Fibroblast of lung (primary cell): ENCODE measurements at regions not wholly inside any gene's neighbourhood (a gene's known extent, or its start where the extent isn't known, plus 50 kb on each side); places are given as distances from the start of the nearest gene placed in this dataset.

Source experiments
- DNase-seq, 2 donors: peaks; one replicate each; pipeline versions ENCODE4 v3.0.0 to v3.0.0-alpha.2; 2010; ENCODE audit warnings: low read depth in 2 of 2
- H2AFZ ChIP-seq: 2 replicates; pipeline ENCODE4 v1.5.1; 2012; ENCODE audit warnings: low read length, control low read depth, inconsistent platforms
- H3K27ac ChIP-seq: 2 replicates; pipeline ENCODE4 v1.5.1; 2011; ENCODE audit warnings: low read length, control low read depth; ENCODE audit not compliant: insufficient read depth
- H3K27me3 ChIP-seq: 2 replicates; pipeline ENCODE4 v1.5.1; 2011; ENCODE audit warnings: mild to moderate bottlenecking, low read length; ENCODE audit not compliant: control insufficient read depth, insufficient read depth
- H3K36me3 ChIP-seq: 2 replicates; pipeline ENCODE4 v1.5.1; 2011; ENCODE audit warnings: low read length; ENCODE audit not compliant: control insufficient read depth, insufficient read depth
- H3K4me1 ChIP-seq: 2 replicates; pipeline ENCODE4 v1.5.1; 2011; ENCODE audit warnings: low read length; ENCODE audit not compliant: control insufficient read depth, insufficient read depth; ENCODE audit errors: extremely low read depth
- H3K4me2 ChIP-seq: 2 replicates; pipeline ENCODE4 v1.5.1; 2011; ENCODE audit warnings: low read length, control low read depth; ENCODE audit not compliant: insufficient read depth; ENCODE audit errors: extremely low read depth
- H3K4me3 ChIP-seq, 4 experiments: fragments of 200-600 bp in 1 of 4; sonication (generic) in 1 of 4; replicated peaks in 1 of 4; 2 replicates each; pipeline ENCODE4 v1.5.1; 2011 to 2016; ENCODE audit warnings: low read length in 4 of 4, low read depth in 3 of 4, mild to moderate bottlenecking in 3 of 4, control low read depth in 2 of 4, inconsistent platforms in 1 of 4, mixed read lengths in 1 of 4; ENCODE audit not compliant: insufficient read depth in 1 of 4; ENCODE audit errors: control extremely low read depth in 1 of 4
- H3K79me2 ChIP-seq: 2 replicates; pipeline ENCODE4 v1.5.1; 2012; ENCODE audit warnings: mild to moderate bottlenecking, low read length, inconsistent platforms; ENCODE audit not compliant: control insufficient read depth, insufficient read depth
- H3K9ac ChIP-seq: 2 replicates; pipeline ENCODE4 v1.5.1; 2011; ENCODE audit warnings: mild to moderate bottlenecking, low read length, control low read depth; ENCODE audit not compliant: insufficient read depth
- H3K9me3 ChIP-seq: 2 replicates; pipeline ENCODE4 v1.5.1; 2012; ENCODE audit warnings: low read depth, low read length; ENCODE audit not compliant: control insufficient read depth, insufficient read depth
- H4K20me1 ChIP-seq: 2 replicates; pipeline ENCODE4 v1.5.1; 2011; ENCODE audit warnings: low read length; ENCODE audit not compliant: control insufficient read depth, insufficient read depth; ENCODE audit errors: extremely low read depth
- EZH2 ChIP-seq: IDR thresholded peaks from 2 replicates; pipeline ENCODE4 v1.5.1; 2012; ENCODE audit warnings: low read length, control low read depth, mild to moderate bottlenecking; ENCODE audit errors: missing control alignments
- TF ChIP-seq, protein P1 (sequence below), 2 donors: IDR thresholded peaks in 1 of 2; conservative IDR thresholded peaks in 1 of 2; 1 replicate in 1 of 2; 2 replicates in 1 of 2; pipeline ENCODE4 v1.5.1; 2011 to 2012; ENCODE audit warnings: low read length in 2 of 2, control low read depth in 1 of 2, inconsistent platforms in 1 of 2, low read depth in 1 of 2, mild to moderate bottlenecking in 1 of 2

DNA sequence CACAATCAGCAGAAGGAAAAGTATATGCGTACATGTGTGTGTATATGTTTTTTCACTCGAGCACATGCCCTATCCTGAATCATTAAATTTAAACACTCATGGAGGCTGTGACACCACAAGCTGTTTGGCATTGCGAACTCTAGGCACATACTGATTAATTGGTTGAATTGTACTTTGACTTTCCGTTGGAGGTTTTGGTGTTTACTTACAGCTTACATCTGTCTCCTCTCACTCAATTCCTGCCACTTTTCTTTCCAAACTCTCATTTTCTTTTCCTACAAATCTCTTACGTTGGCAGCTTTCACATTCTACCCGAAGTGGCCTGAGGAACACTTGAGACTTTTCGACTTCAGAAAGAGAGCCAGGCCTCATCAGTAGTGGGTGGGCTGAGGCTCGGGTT is 434.1 kb upstream of the SEMA6D start:
- no peaks in the 10 kb centered on the region for H3K36me3 ChIP-seq
- no peaks in the 10 kb centered on the region for H3K27me3 ChIP-seq
- no peak for TF ChIP-seq EZH2
- TF ChIP-seq, protein P1, sequence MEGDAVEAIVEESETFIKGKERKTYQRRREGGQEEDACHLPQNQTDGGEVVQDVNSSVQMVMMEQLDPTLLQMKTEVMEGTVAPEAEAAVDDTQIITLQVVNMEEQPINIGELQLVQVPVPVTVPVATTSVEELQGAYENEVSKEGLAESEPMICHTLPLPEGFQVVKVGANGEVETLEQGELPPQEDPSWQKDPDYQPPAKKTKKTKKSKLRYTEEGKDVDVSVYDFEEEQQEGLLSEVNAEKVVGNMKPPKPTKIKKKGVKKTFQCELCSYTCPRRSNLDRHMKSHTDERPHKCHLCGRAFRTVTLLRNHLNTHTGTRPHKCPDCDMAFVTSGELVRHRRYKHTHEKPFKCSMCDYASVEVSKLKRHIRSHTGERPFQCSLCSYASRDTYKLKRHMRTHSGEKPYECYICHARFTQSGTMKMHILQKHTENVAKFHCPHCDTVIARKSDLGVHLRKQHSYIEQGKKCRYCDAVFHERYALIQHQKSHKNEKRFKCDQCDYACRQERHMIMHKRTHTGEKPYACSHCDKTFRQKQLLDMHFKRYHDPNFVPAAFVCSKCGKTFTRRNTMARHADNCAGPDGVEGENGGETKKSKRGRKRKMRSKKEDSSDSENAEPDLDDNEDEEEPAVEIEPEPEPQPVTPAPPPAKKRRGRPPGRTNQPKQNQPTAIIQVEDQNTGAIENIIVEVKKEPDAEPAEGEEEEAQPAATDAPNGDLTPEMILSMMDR (conservative IDR thresholded peaks at IDR 0.05 in 1 of 2, IDR thresholded peaks at IDR 0.05 in 1 of 2; ENCODE audit: low read depth in 1 of 2, low read length in 2 of 2): no peak
- H3K27ac ChIP-seq: no peak overlapping the region
- DNase-seq: peak in 1 of 2 donors; percentile 53
- no peaks in the 10 kb centered on the region for H3K9me3 ChIP-seq
- H3K79me2 ChIP-seq: no peaks in the 10 kb centered on the region
- no peak overlapping the region for H2AFZ ChIP-seq
- H3K4me3 ChIP-seq: no peak overlapping the region
- H3K4me1 ChIP-seq: no peaks in the 10 kb centered on the region
- no peak overlapping the region for H3K4me2 ChIP-seq
- H4K20me1 ChIP-seq: no peaks in the 10 kb centered on the region
- no peak overlapping the region for H3K9ac ChIP-seq

DNA sequence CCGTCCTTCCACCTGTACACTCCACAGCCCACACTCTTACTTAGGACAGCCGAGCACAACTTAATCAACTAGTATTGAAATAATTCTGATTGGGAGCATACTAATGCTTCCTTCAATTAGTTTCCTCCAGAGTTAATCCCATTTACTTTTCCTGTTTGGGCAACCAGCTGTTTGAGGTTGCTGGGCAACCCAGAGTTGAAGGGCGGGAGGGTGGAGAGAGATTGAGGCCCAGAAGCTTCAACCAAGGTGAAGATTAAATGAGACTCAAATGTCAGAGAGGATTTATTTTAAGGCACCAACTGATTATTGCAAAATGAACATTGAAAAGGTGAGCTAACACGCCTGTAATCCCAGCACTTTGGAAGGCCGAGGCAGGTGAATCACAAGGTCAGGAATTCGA is 428.5 kb upstream of the SEMA6D start:
- no peak for DNase-seq
- Histone ChIP-seq H4K20me1 (no peaks in the 10 kb centered on the region), H3K79me2 (no peaks in the 10 kb centered on the region), H3K4me3 (no peak overlapping the region), H3K27me3 (no peaks in the 10 kb centered on the region), H3K4me2 (no peak overlapping the region), H3K4me1 (no peaks in the 10 kb centered on the region), H2AFZ (no peak overlapping the region), H3K36me3 (no peaks in the 10 kb centered on the region), H3K9me3 (no peaks in the 10 kb centered on the region), H3K9ac (no peak overlapping the region), H3K27ac (no peak overlapping the region)
- TF ChIP-seq, protein P1 (conservative IDR thresholded peaks at IDR 0.05 in 1 of 2, IDR thresholded peaks at IDR 0.05 in 1 of 2; ENCODE audit: low read depth in 1 of 2, low read length in 2 of 2): no peak
- no peak for TF ChIP-seq EZH2

DNA sequence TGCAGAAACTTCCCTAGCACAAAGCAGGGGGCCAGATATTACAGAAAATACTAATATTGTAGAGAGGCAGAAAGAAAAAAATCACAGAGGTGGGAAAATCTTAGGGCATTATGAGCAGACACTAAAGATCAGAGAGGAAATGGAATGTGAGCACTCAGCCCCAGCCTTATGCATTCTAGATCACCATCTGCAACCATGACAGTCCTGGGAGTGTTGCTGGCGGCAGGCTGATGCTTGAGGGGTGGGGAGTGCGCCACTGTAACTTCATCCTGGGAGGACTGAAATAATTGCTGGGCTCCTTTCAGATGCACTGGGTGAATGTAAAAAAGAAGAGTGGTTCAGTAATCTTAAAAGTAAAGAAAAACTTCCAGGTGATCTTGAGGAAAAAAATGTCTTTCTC is 427.6 kb upstream of the SEMA6D start:
- no peak overlapping the region for H3K27ac ChIP-seq
- H3K36me3 ChIP-seq: no peaks in the 10 kb centered on the region
- no peak for TF ChIP-seq EZH2
- TF ChIP-seq, protein P1 (conservative IDR thresholded peaks at IDR 0.05 in 1 of 2, IDR thresholded peaks at IDR 0.05 in 1 of 2; ENCODE audit: low read depth in 1 of 2, low read length in 2 of 2): no peak
- H3K4me1 ChIP-seq: no peaks in the 10 kb centered on the region
- no peak overlapping the region for H2AFZ ChIP-seq
- no peaks in the 10 kb centered on the region for H3K9me3 ChIP-seq
- no peaks in the 10 kb centered on the region for H3K79me2 ChIP-seq
- H3K4me2 ChIP-seq: no peak overlapping the region
- H3K9ac ChIP-seq: no peak overlapping the region
- no peak overlapping the region for H3K4me3 ChIP-seq
- H4K20me1 ChIP-seq: no peaks in the 10 kb centered on the region
- DNase-seq: no peak
- no peaks in the 10 kb centered on the region for H3K27me3 ChIP-seq
